GM18873 (cell line): ENCODE measurements at regions not wholly inside any gene's neighbourhood (a gene's known extent, or its start where the extent isn't known, plus 50 kb on each side); places are given as distances from the start of the nearest gene placed in this dataset.
"Not testable (repeated sequence)": the region's sequence is repeated elsewhere in the genome, so short reads cannot be mapped to it uniquely, and the experiment has no call there.

Source experiments
- ATAC-seq: cut with Tn5 transposase; IDR thresholded peaks from one replicate; pipeline ENCODE4 v1.9.1; 2021; ENCODE audit warnings: mild to moderate bottlenecking, moderate library complexity, moderate number of reproducible peaks; ENCODE audit not compliant: unreplicated experiment, low FRiP score

GRCh38 chr3:80676261-80676660 lies 908.5 kb upstream of the ROBO1 start:
- no peak for ATAC-seq

GRCh38 chr3:80675790-80676189 lies 908.0 kb upstream of the ROBO1 start:
- no peak for ATAC-seq

- no peak for ATAC-seq
Measured at GRCh38 chr3:80668600-80669294, 900.9 kb upstream of the ROBO1 start.

- ATAC-seq: no peak
Measured at GRCh38 chr3:80668100-80668499, 900.3 kb upstream of the ROBO1 start.

GRCh38 chr3:80663426-80663825 lies 895.6 kb upstream of the ROBO1 start:
- no peak for ATAC-seq

- no peak for ATAC-seq
Measured at GRCh38 chr3:80655216-80655615, 887.4 kb upstream of the ROBO1 start.

- no peak for ATAC-seq
Measured at GRCh38 chr3:80649170-80649569, 881.4 kb upstream of the ROBO1 start.

- ATAC-seq: no peak
Measured at GRCh38 chr3:80643421-80643820, 875.6 kb upstream of the ROBO1 start.

- ATAC-seq: no peak
Measured at GRCh38 chr3:80618295-80619256, 850.8 kb upstream of the ROBO1 start.

GRCh38 chr3:80612366-80612765 lies 844.6 kb upstream of the ROBO1 start:
- ATAC-seq: no peak

GRCh38 chr3:80608072-80608471 lies 840.3 kb upstream of the ROBO1 start:
- ATAC-seq: not testable (repeated sequence)

GRCh38 chr3:80606073-80606472 lies 838.3 kb upstream of the ROBO1 start:
- ATAC-seq: no peak

GRCh38 chr3:80601479-80601878 lies 833.7 kb upstream of the ROBO1 start:
- ATAC-seq: no peak

- no peak for ATAC-seq
Measured at GRCh38 chr3:80592792-80593191, 825.0 kb upstream of the ROBO1 start.

GRCh38 chr3:80586338-80586737 lies 818.5 kb upstream of the ROBO1 start:
- ATAC-seq: no peak

- ATAC-seq: no peak
Measured at GRCh38 chr3:80580146-80580545, 812.3 kb upstream of the ROBO1 start.

GRCh38 chr3:80564391-80564790 lies 796.6 kb upstream of the ROBO1 start:
- no peak for ATAC-seq

GRCh38 chr3:80559701-80560100 lies 791.9 kb upstream of the ROBO1 start:
- ATAC-seq: no peak

- ATAC-seq: no peak
Measured at GRCh38 chr3:80556763-80557162, 789.0 kb upstream of the ROBO1 start.

- ATAC-seq: no peak
Measured at GRCh38 chr3:80554304-80554703, 786.5 kb upstream of the ROBO1 start.

- ATAC-seq: no peak
Measured at GRCh38 chr3:80553211-80553610, 785.4 kb upstream of the ROBO1 start.

GRCh38 chr3:80550174-80550573 lies 782.4 kb upstream of the ROBO1 start:
- ATAC-seq: no peak
